ENCODE measurements at regions not wholly inside any gene's neighbourhood (a gene's known extent, or its start where the extent isn't known, plus 50 kb on each side); places are given as distances from the start of the nearest gene placed in this dataset.

- in situ Hi-C loops (cut with HindIII; ENCODE audit: low pct_ligation_motif_present, low sequenced_read_pairs) = no loop called here
- Histone ChIP-seq H3K27me3 (replicated peaks) (no peaks in the 10 kb centered on the region), H3K27ac (no peak overlapping the region), H3K36me3 (replicated peaks) (no peaks in the 10 kb centered on the region), H3K4me3 (ENCODE audit: low read depth, low read length) (no peak overlapping the region)
- TF ChIP-seq CTCF (IDR thresholded peaks at IDR 0.05; ENCODE audit: low read depth, low read length, missing control alignments) = no peak
- no peak for DNase-seq
Observed at GRCh38 chr10:57968328-57969016, 299.2 kb downstream of the IPMK start.

- in situ Hi-C loops (cut with HindIII; ENCODE audit: low pct_ligation_motif_present, low sequenced_read_pairs) = no loop called here
- Histone ChIP-seq H3K27ac (no peak overlapping the region), H3K27me3 (replicated peaks) (no peaks in the 10 kb centered on the region), H3K4me3 (ENCODE audit: low read depth, low read length) (no peak overlapping the region), H3K36me3 (replicated peaks) (no peaks in the 10 kb centered on the region)
- peak; percentile 40 for DNase-seq
- TF ChIP-seq CTCF (IDR thresholded peaks at IDR 0.05; ENCODE audit: low read depth, low read length, missing control alignments) = no peak
Observed at GRCh38 chr10:57964351-57964750, 303.3 kb downstream of the IPMK start.

- H3K27ac ChIP-seq = no peak overlapping the region
- H3K36me3 ChIP-seq (replicated peaks) = no peaks in the 10 kb centered on the region
- in situ Hi-C loops (cut with HindIII; ENCODE audit: low pct_ligation_motif_present, low sequenced_read_pairs) = no loop called here
- no peak for DNase-seq
- no peak overlapping the region for H3K4me3 ChIP-seq (ENCODE audit: low read depth, low read length)
- H3K27me3 ChIP-seq (replicated peaks) = no peaks in the 10 kb centered on the region
- TF ChIP-seq CTCF (IDR thresholded peaks at IDR 0.05; ENCODE audit: low read depth, low read length, missing control alignments) = no peak
Observed at GRCh38 chr10:57963546-57963945, 304.1 kb downstream of the IPMK start.

GRCh38 chr10:57962839-57963238 lies 304.9 kb downstream of the IPMK start:
- no peaks in the 10 kb centered on the region for H3K27me3 ChIP-seq (replicated peaks)
- H3K4me3 ChIP-seq (ENCODE audit: low read depth, low read length) = no peak overlapping the region
- H3K27ac ChIP-seq = no peak overlapping the region
- in situ Hi-C loops (cut with HindIII; ENCODE audit: low pct_ligation_motif_present, low sequenced_read_pairs) = no loop called here
- no peak for TF ChIP-seq CTCF (IDR thresholded peaks at IDR 0.05; ENCODE audit: low read depth, low read length, missing control alignments)
- DNase-seq = no peak
- no peaks in the 10 kb centered on the region for H3K36me3 ChIP-seq (replicated peaks)

GRCh38 chr10:57961487-57961886 lies 306.2 kb downstream of the IPMK start:
- Histone ChIP-seq H3K4me3 (ENCODE audit: low read depth, low read length) (no peak overlapping the region), H3K27ac (no peak overlapping the region), H3K36me3 (replicated peaks) (no peaks in the 10 kb centered on the region), H3K27me3 (replicated peaks) (no peaks in the 10 kb centered on the region)
- DNase-seq = no peak
- no peak for TF ChIP-seq CTCF (IDR thresholded peaks at IDR 0.05; ENCODE audit: low read depth, low read length, missing control alignments)
- in situ Hi-C loops (cut with HindIII; ENCODE audit: low pct_ligation_motif_present, low sequenced_read_pairs) = no loop called here

GRCh38 chr10:57960406-57960805 lies 307.3 kb downstream of the IPMK start:
- TF ChIP-seq CTCF (IDR thresholded peaks at IDR 0.05; ENCODE audit: low read depth, low read length, missing control alignments) = no peak
- in situ Hi-C loops (cut with HindIII; ENCODE audit: low pct_ligation_motif_present, low sequenced_read_pairs) = no loop called here
- Histone ChIP-seq H3K27ac (no peak overlapping the region), H3K27me3 (replicated peaks) (no peaks in the 10 kb centered on the region), H3K36me3 (replicated peaks) (no peaks in the 10 kb centered on the region), H3K4me3 (ENCODE audit: low read depth, low read length) (no peak overlapping the region)
- DNase-seq = no peak

Measured in brain microvascular endothelial cell (primary cell).